ENCODE measurements at regions not wholly inside any gene's neighbourhood (a gene's known extent, or its start where the extent isn't known, plus 50 kb on each side); places are given as distances from the start of the nearest gene placed in this dataset.

DNA sequence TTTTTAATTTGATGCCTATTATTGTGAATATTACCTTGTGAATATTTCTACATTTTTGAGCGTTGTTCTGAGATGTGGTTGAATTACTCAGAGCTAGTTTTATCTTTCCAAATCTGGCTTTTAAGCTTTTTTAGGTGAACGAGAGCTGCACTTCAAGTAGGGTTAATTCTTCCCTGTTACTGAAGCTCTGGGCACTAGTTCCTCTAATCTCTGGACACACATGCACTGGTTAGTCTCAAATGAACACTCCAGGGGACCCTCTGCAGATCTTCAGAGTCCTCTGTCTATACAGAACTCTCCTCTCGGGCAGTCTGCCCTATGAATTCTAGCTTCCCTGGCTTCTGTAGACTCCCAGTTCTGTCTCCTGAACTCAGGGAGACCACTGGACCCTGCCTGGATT lies 237.5 kb upstream of the TBC1D5 start:
- TF ChIP-seq, protein P1, sequence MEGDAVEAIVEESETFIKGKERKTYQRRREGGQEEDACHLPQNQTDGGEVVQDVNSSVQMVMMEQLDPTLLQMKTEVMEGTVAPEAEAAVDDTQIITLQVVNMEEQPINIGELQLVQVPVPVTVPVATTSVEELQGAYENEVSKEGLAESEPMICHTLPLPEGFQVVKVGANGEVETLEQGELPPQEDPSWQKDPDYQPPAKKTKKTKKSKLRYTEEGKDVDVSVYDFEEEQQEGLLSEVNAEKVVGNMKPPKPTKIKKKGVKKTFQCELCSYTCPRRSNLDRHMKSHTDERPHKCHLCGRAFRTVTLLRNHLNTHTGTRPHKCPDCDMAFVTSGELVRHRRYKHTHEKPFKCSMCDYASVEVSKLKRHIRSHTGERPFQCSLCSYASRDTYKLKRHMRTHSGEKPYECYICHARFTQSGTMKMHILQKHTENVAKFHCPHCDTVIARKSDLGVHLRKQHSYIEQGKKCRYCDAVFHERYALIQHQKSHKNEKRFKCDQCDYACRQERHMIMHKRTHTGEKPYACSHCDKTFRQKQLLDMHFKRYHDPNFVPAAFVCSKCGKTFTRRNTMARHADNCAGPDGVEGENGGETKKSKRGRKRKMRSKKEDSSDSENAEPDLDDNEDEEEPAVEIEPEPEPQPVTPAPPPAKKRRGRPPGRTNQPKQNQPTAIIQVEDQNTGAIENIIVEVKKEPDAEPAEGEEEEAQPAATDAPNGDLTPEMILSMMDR (conservative IDR thresholded peaks at IDR 0.05; ENCODE audit: low read length) = no peak
- TF ChIP-seq EZH2phosphoT487 (IDR thresholded peaks at IDR 0.05; ENCODE audit: borderline replicate concordance, low read depth, low read length) = no peak
